ENCODE measurements at regions not wholly inside any gene's neighbourhood (a gene's known extent, or its start where the extent isn't known, plus 50 kb on each side); places are given as distances from the start of the nearest gene placed in this dataset.
"Not testable (repeated sequence)": the region's sequence is repeated elsewhere in the genome, so short reads cannot be mapped to it uniquely, and the experiment has no call there.

GRCh38 chr12:127925971-127926370 is 341.0 kb upstream of the TMEM132C start:
- no peak for DNase-seq (ENCODE audit: low read depth in 2 of 2)

GRCh38 chr12:127928178-127928577 is 338.8 kb upstream of the TMEM132C start:
- DNase-seq (ENCODE audit: low read depth in 2 of 2): no peak

- no peak for DNase-seq (ENCODE audit: low read depth in 2 of 2)
Observed at GRCh38 chr12:127928615-127929571, 338.1 kb upstream of the TMEM132C start.

- DNase-seq (ENCODE audit: low read depth in 2 of 2): no peak
Observed at GRCh38 chr12:127930122-127930521, 336.8 kb upstream of the TMEM132C start.

- no peak for DNase-seq (ENCODE audit: low read depth in 2 of 2)
Observed at GRCh38 chr12:127934409-127934808, 332.6 kb upstream of the TMEM132C start.

GRCh38 chr12:127936463-127936862 is 330.5 kb upstream of the TMEM132C start:
- no peak for DNase-seq (ENCODE audit: low read depth in 2 of 2)

GRCh38 chr12:127941332-127941731 is 325.6 kb upstream of the TMEM132C start:
- DNase-seq (ENCODE audit: low read depth in 2 of 2): no peak

- DNase-seq (ENCODE audit: low read depth in 2 of 2): no peak
Observed at GRCh38 chr12:127942981-127943380, 324.0 kb upstream of the TMEM132C start.

- no peak for DNase-seq (ENCODE audit: low read depth in 2 of 2)
Observed at GRCh38 chr12:127943481-127944210, 323.3 kb upstream of the TMEM132C start.

GRCh38 chr12:127944211-127944899 is 322.6 kb upstream of the TMEM132C start:
- no peak for DNase-seq (ENCODE audit: low read depth in 2 of 2)

- DNase-seq (ENCODE audit: low read depth in 2 of 2): no peak
Observed at GRCh38 chr12:127957001-127957660, 309.8 kb upstream of the TMEM132C start.

- DNase-seq (ENCODE audit: low read depth in 2 of 2): no peak
Observed at GRCh38 chr12:127962303-127962702, 304.7 kb upstream of the TMEM132C start.

- no peak for DNase-seq (ENCODE audit: low read depth in 2 of 2)
Observed at GRCh38 chr12:127963933-127964332, 303.0 kb upstream of the TMEM132C start.

GRCh38 chr12:127964717-127965116 is 302.3 kb upstream of the TMEM132C start:
- DNase-seq (ENCODE audit: low read depth in 2 of 2): no peak

GRCh38 chr12:127966331-127966730 is 300.6 kb upstream of the TMEM132C start:
- no peak for DNase-seq (ENCODE audit: low read depth in 2 of 2)

GRCh38 chr12:127970491-127970890 is 296.5 kb upstream of the TMEM132C start:
- DNase-seq (ENCODE audit: low read depth in 2 of 2): no peak

- no peak for DNase-seq (ENCODE audit: low read depth in 2 of 2)
Observed at GRCh38 chr12:127980585-127980984, 286.4 kb upstream of the TMEM132C start.

GRCh38 chr12:127981875-127982274 is 285.1 kb upstream of the TMEM132C start:
- no peak for DNase-seq (ENCODE audit: low read depth in 2 of 2)

GRCh38 chr12:127983213-127983791 is 283.7 kb upstream of the TMEM132C start:
- not testable (repeated sequence) for DNase-seq (ENCODE audit: low read depth in 2 of 2)

GRCh38 chr12:127984386-127985055 is 282.4 kb upstream of the TMEM132C start:
- no peak for DNase-seq (ENCODE audit: low read depth in 2 of 2)

Measured in activated CD4-positive, alpha-beta T cell treated with anti-CD3 and anti-CD28 coated beads for 24 hours (primary cell).